ENCODE measurements at regions not wholly inside any gene's neighbourhood (a gene's known extent, or its start where the extent isn't known, plus 50 kb on each side); places are given as distances from the start of the nearest gene placed in this dataset.
"Not testable (repeated sequence)": the region's sequence is repeated elsewhere in the genome, so short reads cannot be mapped to it uniquely, and the experiment has no call there.

GRCh38 chr16:15247971-15248370 is 130.1 kb downstream of the NPIPA5 start:
- TF ChIP-seq CTCF (IDR thresholded peaks at IDR 0.05; ENCODE audit: poor library complexity, severe bottlenecking); REST (IDR thresholded peaks at IDR 0.05; ENCODE audit: borderline replicate concordance); EP300 (conservative IDR thresholded peaks at IDR 0.05; ENCODE audit: poor library complexity, severe bottlenecking); RAD21 (conservative IDR thresholded peaks at IDR 0.05); EZH2 (IDR thresholded peaks at IDR 0.05; ENCODE audit: borderline replicate concordance, insufficient read depth, low read length, poor library complexity, severe bottlenecking); POLR2AphosphoS5 (IDR thresholded peaks at IDR 0.05); MXI1 (conservative IDR thresholded peaks at IDR 0.05; ENCODE audit: poor library complexity, severe bottlenecking); TAF1 (IDR thresholded peaks at IDR 0.05; ENCODE audit: low read depth); SMC3 (conservative IDR thresholded peaks at IDR 0.05; ENCODE audit: poor library complexity): not testable (repeated sequence)

Measured in neural cell (in vitro differentiated cells).